Glutamatergic neuron (in vitro differentiated cells): ENCODE measurements at regions not wholly inside any gene's neighbourhood (a gene's known extent, or its start where the extent isn't known, plus 50 kb on each side); places are given as distances from the start of the nearest gene placed in this dataset.
A peak's percentile ranks its signal among the peaks of the same experiment; 100 is the strongest.

Source experiments
- DNase-seq: peaks from one replicate; pipeline ENCODE4 v3.0.0; 2022
- H3K27ac Mint-ChIP-seq: one replicate; pipeline ENCODE4 v1.8.0; 2020; ENCODE audit warnings: mild to moderate bottlenecking, mixed read lengths, inconsistent platforms; ENCODE audit not compliant: unreplicated experiment
- H3K27me3 Mint-ChIP-seq: one replicate; pipeline ENCODE4 v1.8.0; 2020; ENCODE audit warnings: mild to moderate bottlenecking, moderate library complexity, mixed read lengths, inconsistent platforms; ENCODE audit not compliant: unreplicated experiment
- H3K36me3 Mint-ChIP-seq: one replicate; pipeline ENCODE4 v1.8.0; 2020; ENCODE audit warnings: mild to moderate bottlenecking, mixed read lengths, inconsistent platforms; ENCODE audit not compliant: unreplicated experiment
- H3K4me1 Mint-ChIP-seq: one replicate; pipeline ENCODE4 v1.8.0; 2020; ENCODE audit warnings: mild to moderate bottlenecking, low read depth, mixed read lengths, inconsistent platforms; ENCODE audit not compliant: unreplicated experiment
- H3K4me3 Mint-ChIP-seq: one replicate; pipeline ENCODE4 v1.8.0; 2020; ENCODE audit warnings: mild to moderate bottlenecking, mixed read lengths, inconsistent platforms; ENCODE audit not compliant: unreplicated experiment
- H3K9me3 Mint-ChIP-seq: one replicate; pipeline ENCODE4 v1.8.0; 2020; ENCODE audit warnings: mild to moderate bottlenecking, moderate library complexity, mixed read lengths, inconsistent platforms; ENCODE audit not compliant: unreplicated experiment
- TF ChIP-seq, protein P1 (sequence below): fragments of 200-600 bp; sonication (generic); IDR thresholded peaks from one replicate; pipeline ENCODE4 v1.5.0; 2021; ENCODE audit not compliant: partially characterized antibody, unreplicated experiment

DNA sequence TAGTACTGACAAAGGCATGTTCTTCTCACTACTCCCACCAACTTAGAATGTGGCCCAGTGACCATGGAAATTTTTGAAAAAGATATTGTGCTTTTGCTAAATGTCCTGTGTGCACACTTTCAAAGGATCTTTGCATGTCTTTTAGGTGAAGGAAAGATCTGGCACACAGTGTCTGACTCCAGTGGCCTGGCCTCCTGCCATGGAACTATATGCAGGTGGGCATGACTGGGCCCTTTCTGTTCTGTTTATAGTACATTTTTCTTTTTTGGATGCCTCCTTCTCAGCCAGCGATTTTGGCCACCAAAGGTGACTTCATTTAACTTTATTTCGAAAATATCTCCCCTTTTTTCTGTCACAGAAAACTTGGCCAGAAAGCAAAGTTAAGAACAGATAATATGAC lies 999.7 kb upstream of the PIK3C3 start:
- H3K27ac Mint-ChIP-seq = no peak overlapping the region
- H3K4me3 Mint-ChIP-seq = no peak overlapping the region
- DNase-seq = no peak
- no peaks in the 10 kb centered on the region for H3K36me3 Mint-ChIP-seq
- H3K4me1 Mint-ChIP-seq = peaks cover 3% of the 10 kb centered on the region
- no peaks in the 10 kb centered on the region for H3K27me3 Mint-ChIP-seq
- no peaks in the 10 kb centered on the region for H3K9me3 Mint-ChIP-seq
- TF ChIP-seq, protein P1, sequence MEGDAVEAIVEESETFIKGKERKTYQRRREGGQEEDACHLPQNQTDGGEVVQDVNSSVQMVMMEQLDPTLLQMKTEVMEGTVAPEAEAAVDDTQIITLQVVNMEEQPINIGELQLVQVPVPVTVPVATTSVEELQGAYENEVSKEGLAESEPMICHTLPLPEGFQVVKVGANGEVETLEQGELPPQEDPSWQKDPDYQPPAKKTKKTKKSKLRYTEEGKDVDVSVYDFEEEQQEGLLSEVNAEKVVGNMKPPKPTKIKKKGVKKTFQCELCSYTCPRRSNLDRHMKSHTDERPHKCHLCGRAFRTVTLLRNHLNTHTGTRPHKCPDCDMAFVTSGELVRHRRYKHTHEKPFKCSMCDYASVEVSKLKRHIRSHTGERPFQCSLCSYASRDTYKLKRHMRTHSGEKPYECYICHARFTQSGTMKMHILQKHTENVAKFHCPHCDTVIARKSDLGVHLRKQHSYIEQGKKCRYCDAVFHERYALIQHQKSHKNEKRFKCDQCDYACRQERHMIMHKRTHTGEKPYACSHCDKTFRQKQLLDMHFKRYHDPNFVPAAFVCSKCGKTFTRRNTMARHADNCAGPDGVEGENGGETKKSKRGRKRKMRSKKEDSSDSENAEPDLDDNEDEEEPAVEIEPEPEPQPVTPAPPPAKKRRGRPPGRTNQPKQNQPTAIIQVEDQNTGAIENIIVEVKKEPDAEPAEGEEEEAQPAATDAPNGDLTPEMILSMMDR = no peak

DNA sequence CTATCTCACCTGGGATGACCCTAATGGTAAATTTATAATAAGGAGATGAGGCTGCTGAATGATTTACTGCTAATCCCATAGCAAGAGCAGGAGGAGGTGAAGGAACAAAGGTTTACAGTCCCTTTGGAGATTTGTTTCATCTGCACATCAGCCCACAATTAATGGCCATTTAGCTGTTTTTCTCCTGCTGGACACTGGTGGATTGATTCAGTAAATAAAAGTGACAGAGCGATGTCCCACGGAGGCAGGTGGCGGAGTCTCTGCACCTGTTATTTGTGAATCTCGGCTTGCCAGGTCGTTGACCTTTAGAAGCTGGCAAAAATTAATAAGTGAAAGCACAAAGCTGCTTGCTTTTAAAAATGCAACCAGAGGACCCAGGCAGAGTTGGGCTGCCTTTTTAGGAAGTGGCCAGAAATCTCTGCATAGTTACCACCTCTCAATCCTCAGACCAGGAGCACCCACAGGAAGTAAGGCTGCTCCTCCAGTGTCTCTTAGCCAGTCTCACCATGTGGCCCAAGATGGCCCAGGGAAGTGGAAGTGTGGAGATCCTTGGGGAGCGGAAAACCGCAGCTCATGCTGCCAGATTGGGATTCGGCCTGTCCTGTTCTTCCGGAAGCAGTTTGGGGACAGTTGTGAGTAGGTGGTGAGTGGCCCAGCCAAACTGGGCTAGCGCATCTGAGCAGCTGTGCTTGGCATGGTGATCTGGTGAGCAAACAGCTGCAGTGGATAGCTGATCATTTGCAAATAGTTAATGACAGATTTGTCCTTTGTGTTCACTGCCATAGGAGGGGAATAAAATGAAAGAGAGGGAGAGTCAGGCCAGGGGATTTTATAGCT lies 1005.7 kb upstream of the PIK3C3 start:
- Mint-ChIP-seq H3K4me1 (peaks cover 10% of the 10 kb centered on the region), H3K4me3 (no peak overlapping the region), H3K36me3 (no peaks in the 10 kb centered on the region), H3K27ac (peak overlapping the region; percentile 45), H3K27me3 (no peaks in the 10 kb centered on the region), H3K9me3 (peaks cover 2% of the 10 kb centered on the region)
- TF ChIP-seq, protein P1 = no peak
- peak; percentile 17 for DNase-seq

DNA sequence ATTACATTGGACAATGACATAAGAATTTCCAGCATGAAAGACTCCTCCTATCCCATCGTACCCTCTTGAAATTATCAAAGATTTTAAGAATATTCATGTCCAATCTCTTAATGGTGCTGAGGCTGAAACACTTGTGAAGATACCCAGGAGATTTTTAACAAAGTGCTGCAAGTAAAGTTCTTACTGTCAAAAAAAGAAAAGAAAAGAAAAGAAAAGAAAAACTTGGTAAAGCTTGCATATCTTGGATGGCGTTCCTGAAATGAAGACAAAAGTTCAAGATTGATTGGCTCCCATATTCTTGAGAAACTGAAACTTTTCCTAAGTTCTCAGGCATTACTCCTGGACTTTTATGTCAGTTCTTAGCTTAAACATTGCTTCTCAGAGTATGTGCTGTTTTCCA lies 1010.5 kb upstream of the PIK3C3 start:
- H3K27ac Mint-ChIP-seq = no peak overlapping the region

DNA sequence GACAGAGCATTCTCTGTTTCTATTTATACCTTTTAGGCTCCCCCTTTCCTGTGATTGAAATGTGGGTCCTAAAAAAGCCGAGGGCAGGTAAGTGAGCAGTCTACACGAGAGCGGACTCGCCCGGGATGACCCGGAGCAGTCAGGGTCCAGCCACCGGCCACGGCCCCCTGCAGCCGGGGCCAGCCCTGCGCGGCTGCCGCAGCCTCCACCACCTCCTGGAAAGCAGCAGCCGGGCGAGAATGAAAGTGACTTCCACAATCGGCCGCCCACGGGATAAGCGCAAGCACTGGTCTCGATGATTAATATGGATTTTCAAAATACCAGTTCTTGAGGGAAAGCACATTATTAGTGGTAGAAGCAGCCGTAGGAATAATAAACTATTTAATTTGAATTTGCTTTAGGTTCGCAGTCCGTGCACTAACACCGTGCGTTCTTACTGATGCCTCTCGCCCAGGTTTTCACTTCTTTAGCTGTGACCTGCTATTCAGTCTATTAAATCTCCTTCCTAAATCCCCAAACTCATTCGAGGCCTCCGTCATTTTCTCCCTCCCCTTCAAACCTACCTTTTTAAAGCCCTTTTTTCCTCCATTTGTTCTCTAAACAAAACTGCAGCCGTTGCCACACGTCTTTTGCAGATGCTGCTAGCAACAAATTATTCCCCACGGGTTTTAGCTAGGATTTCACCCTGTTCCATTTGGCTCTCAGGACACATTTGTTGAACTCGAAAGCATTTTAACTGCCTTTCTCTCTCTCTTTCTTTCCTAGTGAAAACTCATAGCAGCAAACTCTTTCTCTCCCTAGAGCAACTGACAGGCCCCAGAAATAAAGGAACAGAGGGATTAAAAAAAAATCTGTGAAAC lies 1015.1 kb upstream of the PIK3C3 start:
- TF ChIP-seq, protein P1 = no peak
- H3K36me3 Mint-ChIP-seq = no peaks in the 10 kb centered on the region
- H3K4me3 Mint-ChIP-seq = no peak overlapping the region
- H3K27ac Mint-ChIP-seq = peak overlapping the region; percentile 67
- DNase-seq = peak; percentile 14
- peaks cover 2% of the 10 kb centered on the region for H3K27me3 Mint-ChIP-seq
- H3K4me1 Mint-ChIP-seq = peaks cover 8% of the 10 kb centered on the region
- H3K9me3 Mint-ChIP-seq = no peaks in the 10 kb centered on the region

More for the DNA sequence above, 1010.5 kb upstream of the PIK3C3 start:
- no peak overlapping the region for H3K4me3 Mint-ChIP-seq
- peaks cover 2% of the 10 kb centered on the region for H3K9me3 Mint-ChIP-seq
- H3K36me3 Mint-ChIP-seq = no peaks in the 10 kb centered on the region
- H3K4me1 Mint-ChIP-seq = peaks cover 13% of the 10 kb centered on the region
- TF ChIP-seq, protein P1 = no peak
- H3K27me3 Mint-ChIP-seq = no peaks in the 10 kb centered on the region
- no peak for DNase-seq
